Body of pancreas (tissue), 4 donors: ENCODE measurements at regions not wholly inside any gene's neighbourhood (a gene's known extent, or its start where the extent isn't known, plus 50 kb on each side); places are given as distances from the start of the nearest gene placed in this dataset.

ENCODE experiments used
- POLR2A ChIP-seq, 3 donors: fragments of 450-650 bp; IDR thresholded peaks; one replicate each; pipeline ENCODE4 v1.6.1; 2016; ENCODE audit warnings: antibody characterized with exemption in 3 of 3, mild to moderate bottlenecking in 2 of 3
- TF ChIP-seq, protein P1 (sequence below), 7 experiments: fragments of 450-650 bp in 4 of 7; fragments of 200-600 bp in 3 of 7; sonication (generic) in 3 of 7; IDR thresholded peaks; one replicate each; pipeline ENCODE4 v1.5.1; 2016 to 2019; ENCODE audit warnings: antibody characterized with exemption in 7 of 7

GRCh38 chr14:22079766-22080165 is 406.1 kb upstream of the OR4E1 start:
- TF ChIP-seq, protein P1, sequence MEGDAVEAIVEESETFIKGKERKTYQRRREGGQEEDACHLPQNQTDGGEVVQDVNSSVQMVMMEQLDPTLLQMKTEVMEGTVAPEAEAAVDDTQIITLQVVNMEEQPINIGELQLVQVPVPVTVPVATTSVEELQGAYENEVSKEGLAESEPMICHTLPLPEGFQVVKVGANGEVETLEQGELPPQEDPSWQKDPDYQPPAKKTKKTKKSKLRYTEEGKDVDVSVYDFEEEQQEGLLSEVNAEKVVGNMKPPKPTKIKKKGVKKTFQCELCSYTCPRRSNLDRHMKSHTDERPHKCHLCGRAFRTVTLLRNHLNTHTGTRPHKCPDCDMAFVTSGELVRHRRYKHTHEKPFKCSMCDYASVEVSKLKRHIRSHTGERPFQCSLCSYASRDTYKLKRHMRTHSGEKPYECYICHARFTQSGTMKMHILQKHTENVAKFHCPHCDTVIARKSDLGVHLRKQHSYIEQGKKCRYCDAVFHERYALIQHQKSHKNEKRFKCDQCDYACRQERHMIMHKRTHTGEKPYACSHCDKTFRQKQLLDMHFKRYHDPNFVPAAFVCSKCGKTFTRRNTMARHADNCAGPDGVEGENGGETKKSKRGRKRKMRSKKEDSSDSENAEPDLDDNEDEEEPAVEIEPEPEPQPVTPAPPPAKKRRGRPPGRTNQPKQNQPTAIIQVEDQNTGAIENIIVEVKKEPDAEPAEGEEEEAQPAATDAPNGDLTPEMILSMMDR (IDR thresholded peaks at IDR 0.05), result no peak
- TF ChIP-seq POLR2A (IDR thresholded peaks at IDR 0.05), result no peak
